H54 (cell line): ENCODE measurements at regions not wholly inside any gene's neighbourhood (a gene's known extent, or its start where the extent isn't known, plus 50 kb on each side); places are given as distances from the start of the nearest gene placed in this dataset.

ENCODE experiments used
- DNase-seq: peaks from one replicate; pipeline ENCODE4 v3.0.0; 2011; ENCODE audit warnings: low spot score, mixed read lengths; ENCODE audit not compliant: insufficient read length
- FAIRE-seq: peaks from 3 replicates; lab custom pipeline; 2011; peaks lifted over from hg19 to GRCh38; lab: Jason Lieb, UNC
- POLR2A ChIP-seq: IDR thresholded peaks from 2 replicates; pipeline ENCODE4 v1.6.1; 2011; ENCODE audit warnings: low read depth, mild to moderate bottlenecking, low read length

DNA sequence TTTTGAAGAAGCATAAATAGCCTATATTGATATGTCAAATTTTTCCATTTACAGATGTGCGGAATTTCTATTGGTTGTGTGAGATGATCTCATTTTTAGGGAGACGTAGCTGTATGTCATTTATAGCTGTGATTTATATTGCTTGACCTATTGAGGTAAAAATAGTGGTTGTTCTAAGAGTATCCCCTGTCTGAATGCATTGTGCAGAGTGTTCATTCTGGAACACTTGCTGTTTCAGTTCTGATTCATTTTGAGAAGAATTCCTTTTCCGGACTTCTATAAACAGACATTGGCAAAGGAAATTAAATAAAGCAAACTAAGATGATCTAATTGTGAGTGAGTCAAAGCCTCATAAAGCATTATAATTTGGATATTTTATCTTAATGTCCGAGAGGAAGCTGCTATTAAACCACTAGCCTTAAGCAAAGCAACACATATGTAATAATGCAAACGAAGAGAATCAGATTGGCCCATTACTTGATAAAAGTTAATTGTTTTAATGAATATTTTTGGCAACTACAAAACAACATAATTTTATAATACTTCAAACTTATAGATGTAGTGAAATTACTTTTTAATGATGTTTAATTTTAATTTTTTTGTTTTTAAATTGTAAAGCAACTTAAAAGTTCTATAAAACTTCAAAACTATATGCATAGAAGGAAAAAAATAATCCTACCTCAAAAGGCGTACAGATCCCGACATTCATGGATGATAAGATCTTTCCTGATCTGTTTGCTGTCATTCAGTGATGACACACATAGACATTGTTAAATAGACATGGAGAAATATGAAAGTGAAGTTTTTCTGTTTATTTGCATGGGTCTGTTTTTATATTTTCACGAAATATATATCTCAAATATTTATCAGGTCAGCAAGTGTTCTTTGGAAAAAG is 942.6 kb upstream of the SLC10A2 start:
- TF ChIP-seq POLR2A: no peak
- DNase-seq: no peak
- FAIRE-seq: no peak

DNA sequence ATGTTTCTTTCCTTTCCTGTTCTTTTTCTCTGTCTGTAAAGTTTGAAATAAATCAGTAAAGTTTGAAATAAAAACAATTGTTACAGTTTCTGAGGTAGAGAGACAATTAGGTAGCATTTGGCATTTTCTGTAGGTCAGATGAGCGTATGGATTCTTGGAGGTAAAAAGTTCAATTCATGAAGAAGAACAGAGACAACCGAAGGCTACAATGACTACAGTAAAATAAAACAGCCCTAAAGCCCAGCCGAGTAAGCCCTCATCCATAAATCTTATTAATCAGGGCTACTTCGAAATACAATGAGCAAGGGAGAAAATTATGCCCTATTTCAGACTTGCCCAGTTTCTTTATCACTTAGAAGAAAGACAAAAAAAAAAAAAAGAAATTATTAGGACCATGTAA is 941.9 kb upstream of the SLC10A2 start:
- peak; percentile 20 for FAIRE-seq
- TF ChIP-seq POLR2A: no peak
- DNase-seq: no peak

DNA sequence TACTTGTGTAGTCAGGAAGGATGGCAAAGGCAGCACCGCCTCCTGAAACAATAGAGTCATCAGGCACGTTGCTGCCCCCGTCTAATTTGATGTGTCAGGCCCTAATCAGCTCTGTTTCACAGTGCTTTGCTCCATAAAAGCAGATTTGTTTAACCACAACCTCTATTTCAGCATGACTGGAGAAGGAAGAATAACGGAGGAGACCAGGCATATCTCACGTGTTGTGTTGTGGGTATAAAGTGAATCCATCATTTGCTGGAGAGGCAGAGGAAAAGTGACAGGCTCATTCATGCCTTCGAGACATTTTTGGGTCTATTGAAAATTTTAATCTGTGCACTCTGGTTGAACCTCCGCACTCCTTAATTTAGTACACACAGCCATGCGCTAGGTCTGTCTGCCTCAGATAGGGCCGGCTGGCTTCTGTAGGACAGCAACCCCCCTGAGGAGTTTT is 940.4 kb upstream of the SLC10A2 start:
- no peak for TF ChIP-seq POLR2A
- FAIRE-seq: no peak
- no peak for DNase-seq

DNA sequence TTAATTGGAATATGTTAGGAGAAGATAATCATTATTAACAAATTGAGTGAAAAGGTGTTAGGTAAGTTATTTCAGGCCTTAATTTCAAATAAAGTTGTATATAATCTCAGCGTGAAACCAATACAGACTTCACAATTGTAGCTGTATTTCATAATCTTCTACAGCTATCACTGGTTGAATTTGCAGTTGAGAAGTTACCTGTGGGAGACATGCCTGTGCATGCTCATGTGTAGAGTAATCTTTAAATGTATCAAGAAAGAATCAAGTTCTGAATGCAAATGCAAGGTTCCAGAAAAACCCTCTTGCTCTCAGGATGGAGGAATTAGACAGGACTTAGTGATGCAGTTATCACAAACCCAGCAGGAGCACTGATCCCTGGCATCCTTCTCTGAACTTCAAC is 938.4 kb upstream of the SLC10A2 start:
- DNase-seq (no peak), FAIRE-seq (no peak)
- no peak for TF ChIP-seq POLR2A

DNA sequence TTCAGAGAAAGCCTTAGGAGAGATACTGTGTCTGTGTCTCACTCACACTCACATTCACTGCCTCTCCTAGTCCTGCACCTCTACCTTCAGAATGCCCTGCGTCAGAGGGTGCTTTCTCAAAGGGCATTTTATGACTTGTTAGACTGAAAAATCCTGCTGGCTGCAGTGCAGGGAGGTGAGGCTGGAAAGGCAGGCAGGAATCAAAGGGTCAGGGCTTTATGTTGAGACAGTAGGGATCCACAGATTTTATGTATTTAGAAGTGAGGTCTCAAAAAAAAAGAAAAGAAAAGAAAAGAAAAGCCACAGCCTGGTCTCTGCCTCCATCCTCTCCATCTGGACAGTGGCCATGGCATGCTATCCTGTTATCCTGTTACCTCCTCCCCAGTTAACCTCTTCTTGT is 936.0 kb upstream of the SLC10A2 start:
- TF ChIP-seq POLR2A: no peak
- no peak for FAIRE-seq
- no peak for DNase-seq

DNA sequence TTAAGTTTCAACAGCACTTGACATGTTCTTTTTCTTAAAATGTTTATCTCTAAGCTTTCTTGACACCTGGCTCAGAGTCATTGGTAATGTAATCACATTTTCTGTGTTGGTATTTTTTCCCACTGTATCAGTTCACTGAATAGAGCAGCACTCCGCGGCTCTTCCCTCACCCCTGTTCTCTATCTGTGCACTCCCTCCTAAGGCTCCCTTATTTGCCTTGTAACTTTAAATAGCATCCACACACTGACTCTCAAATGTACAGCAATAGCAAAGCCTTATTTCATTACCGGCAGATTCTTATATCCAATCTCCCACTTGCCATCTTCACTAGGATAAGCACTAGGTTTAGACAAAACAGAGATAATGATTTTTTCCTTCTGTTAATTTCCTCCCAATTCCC is 935.5 kb upstream of the SLC10A2 start:
- TF ChIP-seq POLR2A: no peak
- DNase-seq (no peak), FAIRE-seq (no peak)

DNA sequence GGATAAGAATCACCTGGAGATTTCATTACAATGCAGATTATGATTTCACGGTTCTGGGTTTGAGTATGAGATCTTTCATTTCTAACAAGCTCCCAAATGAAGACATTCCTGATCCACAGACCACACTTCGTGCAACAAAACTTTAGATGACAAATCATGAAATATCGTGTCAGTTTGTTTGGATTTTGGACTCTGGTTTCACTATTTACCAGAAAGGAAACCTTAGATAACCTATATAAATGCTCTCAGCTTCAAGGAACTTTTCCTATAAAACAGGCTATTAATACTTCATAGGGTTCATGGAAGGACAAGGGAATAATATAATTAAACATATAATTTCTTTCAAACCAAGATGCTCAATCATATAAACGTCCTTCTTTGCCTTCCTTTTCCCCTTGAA is 930.5 kb upstream of the SLC10A2 start:
- no peak for FAIRE-seq

DNA sequence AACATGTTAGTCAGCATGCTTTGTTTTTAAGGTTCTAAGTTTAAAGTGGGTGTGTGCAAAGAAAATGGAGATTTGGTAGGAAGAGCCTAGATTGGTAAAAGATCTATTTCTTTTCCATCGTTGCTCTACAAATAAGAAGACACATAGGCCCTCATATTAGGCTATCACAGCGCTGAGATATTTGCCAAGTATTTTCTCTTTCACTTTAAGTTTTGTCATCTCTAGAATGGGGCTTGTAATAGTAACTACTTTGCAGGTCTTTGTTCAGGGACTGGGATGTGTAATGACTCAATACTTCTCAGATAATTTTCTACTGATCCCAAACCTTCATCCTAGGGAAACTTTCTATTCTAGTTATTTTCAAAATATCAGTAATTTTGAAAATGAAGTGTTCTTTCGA is 917.7 kb upstream of the SLC10A2 start:
- FAIRE-seq: no peak
- no peak for TF ChIP-seq POLR2A
- no peak for DNase-seq

More for the DNA sequence above, 930.5 kb upstream of the SLC10A2 start:
- DNase-seq: no peak
- no peak for TF ChIP-seq POLR2A

DNA sequence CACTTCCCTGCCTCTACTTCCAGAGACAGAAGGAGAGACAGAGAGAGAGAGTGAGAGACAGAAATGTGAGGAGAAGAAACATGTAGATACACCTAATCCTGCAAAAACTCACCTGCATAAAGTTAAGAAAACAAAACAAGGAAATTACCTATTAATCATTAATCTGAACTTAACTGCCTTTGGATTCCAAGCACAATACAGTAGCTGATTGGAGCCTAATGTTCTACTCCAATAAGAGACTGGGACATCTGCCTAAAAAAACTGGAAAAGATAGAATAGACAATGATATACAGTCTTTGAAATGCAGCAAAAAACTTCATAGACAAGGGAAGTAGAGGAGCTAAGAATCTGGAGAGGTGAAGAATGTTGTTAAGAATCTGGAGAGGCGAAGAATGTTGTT is 910.2 kb upstream of the SLC10A2 start:
- FAIRE-seq: no peak
- no peak for DNase-seq
- no peak for TF ChIP-seq POLR2A

DNA sequence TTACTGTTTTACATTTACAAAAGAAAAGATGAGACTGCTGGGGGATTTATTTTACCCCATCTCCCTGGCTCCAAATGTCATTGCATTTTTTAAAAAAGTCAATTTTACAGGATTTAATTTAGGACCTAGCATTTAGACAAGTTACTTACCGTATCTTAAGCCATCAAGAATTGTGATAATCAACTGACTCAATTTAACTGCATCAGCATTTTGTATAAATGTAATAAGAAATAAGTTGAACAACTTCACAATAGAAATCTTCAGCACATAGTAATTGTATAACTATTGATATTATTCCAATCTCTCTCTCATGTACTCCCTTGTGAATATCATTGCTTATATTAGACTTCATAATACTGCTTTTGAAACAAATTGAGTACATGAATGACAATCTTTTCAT is 907.5 kb upstream of the SLC10A2 start:
- no peak for TF ChIP-seq POLR2A
- DNase-seq (no peak), FAIRE-seq (no peak)

DNA sequence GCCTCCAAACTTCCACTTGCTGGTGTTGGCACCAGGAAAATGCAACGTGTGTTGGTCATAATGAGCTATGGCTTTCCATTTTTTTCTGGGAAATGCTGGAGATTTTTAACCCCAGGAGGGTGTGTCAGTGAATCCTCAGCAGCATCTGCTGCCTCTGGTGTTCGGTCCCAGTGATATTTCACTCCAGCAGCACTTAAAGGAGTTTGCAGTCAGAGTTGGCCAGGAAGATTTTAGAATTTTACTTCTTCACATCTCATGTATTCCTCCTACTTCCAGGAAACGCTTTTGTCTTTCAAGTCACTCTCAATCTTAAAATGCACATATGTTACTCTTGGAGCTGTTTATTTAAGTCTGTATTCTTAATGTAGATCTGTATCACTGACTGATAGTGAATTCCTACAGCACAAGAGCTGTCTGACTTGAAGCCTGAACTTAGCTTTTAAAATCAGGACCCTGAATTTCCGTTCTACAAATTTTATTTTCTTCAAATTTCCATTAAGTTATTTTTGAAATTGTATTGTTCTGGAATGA is 903.4 kb upstream of the SLC10A2 start:
- FAIRE-seq (no peak), DNase-seq (no peak)
- TF ChIP-seq POLR2A: no peak

DNA sequence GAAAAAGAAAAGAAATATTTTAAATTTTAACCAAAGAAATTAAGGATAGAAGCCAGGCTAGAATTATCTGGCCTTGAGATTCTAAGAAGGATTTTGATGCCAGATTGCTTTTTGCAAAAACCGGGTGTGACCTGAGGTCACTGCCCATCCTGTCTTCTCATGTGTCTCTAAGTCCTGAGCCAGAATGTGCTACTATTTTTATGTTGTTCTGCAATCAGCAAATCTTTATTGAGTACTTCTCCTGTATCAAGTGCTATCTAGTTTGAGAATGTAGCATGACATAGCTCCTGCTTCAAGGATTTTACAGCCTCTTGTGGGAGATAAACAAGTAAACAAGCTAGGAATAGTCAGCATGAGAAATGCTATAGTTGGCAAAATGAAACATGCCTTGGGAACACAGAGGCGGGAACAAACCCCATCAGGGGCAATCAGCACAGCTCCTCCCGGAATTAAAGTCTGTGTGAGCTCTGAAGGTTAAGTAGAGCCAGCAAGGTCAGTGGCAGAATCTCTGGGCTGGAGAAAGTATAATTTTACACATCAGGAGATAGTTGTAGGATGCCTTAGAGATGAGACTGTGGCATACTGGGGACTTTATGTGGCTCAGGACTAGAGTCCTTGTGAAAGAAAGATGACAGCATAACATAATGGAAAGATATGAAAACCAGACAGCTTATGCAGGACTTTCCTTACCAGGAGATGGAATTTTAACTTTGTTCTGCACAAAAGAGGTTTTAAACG is 899.5 kb upstream of the SLC10A2 start:
- FAIRE-seq: no peak
- TF ChIP-seq POLR2A: no peak
- no peak for DNase-seq

DNA sequence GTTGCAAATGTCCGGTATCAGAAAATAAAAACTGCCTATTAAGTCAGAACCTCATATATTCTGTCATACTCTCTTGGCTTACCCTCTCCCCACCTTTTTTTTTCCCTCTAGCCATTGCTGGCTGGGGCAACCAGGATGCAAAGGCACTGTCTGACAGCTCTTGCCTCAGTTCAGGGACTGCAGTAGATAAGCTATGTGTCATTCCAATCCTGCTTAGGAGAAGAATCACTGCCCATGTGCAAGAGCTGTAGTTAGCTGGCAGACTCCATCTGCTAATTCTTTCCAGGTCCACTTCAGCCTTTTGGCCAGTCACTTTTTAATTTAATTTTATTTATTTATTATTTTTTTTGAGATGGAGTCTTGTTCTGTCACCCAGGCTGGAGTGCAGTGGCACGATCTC is 895.6 kb upstream of the SLC10A2 start:
- TF ChIP-seq POLR2A: no peak
- FAIRE-seq: no peak
- DNase-seq: no peak

DNA sequence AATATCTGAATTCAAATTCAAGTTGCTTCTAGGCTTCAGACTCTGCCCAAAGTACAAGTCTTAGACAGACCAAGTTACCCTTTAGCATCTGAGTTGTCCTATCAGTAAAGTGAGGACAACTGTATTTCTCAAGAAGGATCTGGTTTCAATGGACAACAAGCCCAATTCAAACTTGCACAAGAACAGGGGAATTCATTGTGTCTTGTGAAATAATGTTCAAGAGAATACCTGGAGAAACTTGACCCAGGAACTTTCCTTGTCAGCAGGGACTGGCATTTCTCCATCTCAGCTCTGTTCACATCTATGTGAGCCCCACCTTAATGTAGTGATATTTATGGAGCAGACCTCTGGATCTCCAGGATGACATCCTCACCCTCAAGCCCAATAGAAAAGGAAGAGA is 894.9 kb upstream of the SLC10A2 start:
- peak; percentile 45 for FAIRE-seq
- DNase-seq: no peak
- no peak for TF ChIP-seq POLR2A
